HG02885 (cell line): ENCODE measurements at regions not wholly inside any gene's neighbourhood (a gene's known extent, or its start where the extent isn't known, plus 50 kb on each side); places are given as distances from the start of the nearest gene placed in this dataset.

Experiments used
- ATAC-seq: cut with Tn5 transposase; IDR thresholded peaks from one replicate; pipeline ENCODE4 v1.9.1; 2021; ENCODE audit warnings: mild to moderate bottlenecking; ENCODE audit not compliant: unreplicated experiment, poor library complexity

GRCh38 chr21:29228306-29228705 lies 70.4 kb upstream of the BACH1 start:
- ATAC-seq: no peak

GRCh38 chr21:29230551-29231261 lies 68.0 kb upstream of the BACH1 start:
- ATAC-seq: no peak

- ATAC-seq: no peak
Measured at GRCh38 chr21:29231756-29232529, 66.8 kb upstream of the BACH1 start.

GRCh38 chr21:29232530-29233255 lies 66.0 kb upstream of the BACH1 start:
- no peak for ATAC-seq

- peak; percentile 7 for ATAC-seq
Measured at GRCh38 chr21:29233256-29233546, 65.5 kb upstream of the BACH1 start.

GRCh38 chr21:29233611-29234540 lies 64.8 kb upstream of the BACH1 start:
- ATAC-seq: peak; percentile 72

GRCh38 chr21:29235714-29236197 lies 63.0 kb upstream of the BACH1 start:
- peak; percentile 68 for ATAC-seq

- no peak for ATAC-seq
Measured at GRCh38 chr21:29236201-29236600, 62.5 kb upstream of the BACH1 start.

GRCh38 chr21:29237110-29238052 lies 61.3 kb upstream of the BACH1 start:
- no peak for ATAC-seq

- no peak for ATAC-seq
Measured at GRCh38 chr21:29238053-29238966, 60.4 kb upstream of the BACH1 start.

GRCh38 chr21:29238967-29239290 lies 59.8 kb upstream of the BACH1 start:
- ATAC-seq: no peak

- no peak for ATAC-seq
Measured at GRCh38 chr21:29240136-29240535, 58.6 kb upstream of the BACH1 start.

- ATAC-seq: no peak
Measured at GRCh38 chr21:29242201-29242600, 56.5 kb upstream of the BACH1 start.

- no peak for ATAC-seq
Measured at GRCh38 chr21:29243188-29243587, 55.5 kb upstream of the BACH1 start.

- ATAC-seq: peak; percentile 90
Measured at GRCh38 chr21:29245104-29245643, 53.5 kb upstream of the BACH1 start.

- ATAC-seq: peak; percentile 4
Measured at GRCh38 chr21:29245863-29246262, 52.9 kb upstream of the BACH1 start.

- no peak for ATAC-seq
Measured at GRCh38 chr21:29246614-29247013, 52.1 kb upstream of the BACH1 start.

GRCh38 chr21:29248124-29248523 lies 50.6 kb upstream of the BACH1 start:
- ATAC-seq: no peak
